ENCODE measurements at regions not wholly inside any gene's neighbourhood (a gene's known extent, or its start where the extent isn't known, plus 50 kb on each side); places are given as distances from the start of the nearest gene placed in this dataset.

- in situ Hi-C loops (cut with HindIII; ENCODE audit: low sequenced_read_pairs): no loop called here
- TF ChIP-seq CTCF (IDR thresholded peaks at IDR 0.05; ENCODE audit: low read depth, low read length, missing control alignments): no peak
- no peak overlapping the region for H3K4me3 ChIP-seq (ENCODE audit: low read depth, low read length)
- DNase-seq (ENCODE audit: low read depth): no peak
Measured at GRCh38 chr13:64417581-64417980, 2812.6 kb downstream of the PCDH9 start.

- DNase-seq (ENCODE audit: low read depth): no peak
- no peak overlapping the region for H3K4me3 ChIP-seq (ENCODE audit: low read depth, low read length)
- no peak for TF ChIP-seq CTCF (IDR thresholded peaks at IDR 0.05; ENCODE audit: low read depth, low read length, missing control alignments)
- in situ Hi-C loops (cut with HindIII; ENCODE audit: low sequenced_read_pairs): no loop called here
Measured at GRCh38 chr13:64414381-64414780, 2815.8 kb downstream of the PCDH9 start.

- in situ Hi-C loops (cut with HindIII; ENCODE audit: low sequenced_read_pairs): no loop called here
- H3K4me3 ChIP-seq (ENCODE audit: low read depth, low read length): no peak overlapping the region
- TF ChIP-seq CTCF (IDR thresholded peaks at IDR 0.05; ENCODE audit: low read depth, low read length, missing control alignments): no peak
- no peak for DNase-seq (ENCODE audit: low read depth)
Measured at GRCh38 chr13:64413529-64413928, 2816.6 kb downstream of the PCDH9 start.

- in situ Hi-C loops (cut with HindIII; ENCODE audit: low sequenced_read_pairs): no loop called here
- no peak overlapping the region for H3K4me3 ChIP-seq (ENCODE audit: low read depth, low read length)
- DNase-seq (ENCODE audit: low read depth): no peak
- TF ChIP-seq CTCF (IDR thresholded peaks at IDR 0.05; ENCODE audit: low read depth, low read length, missing control alignments): no peak
Measured at GRCh38 chr13:64410276-64411053, 2819.7 kb downstream of the PCDH9 start.

GRCh38 chr13:64397701-64398100 is 2832.4 kb downstream of the PCDH9 start:
- in situ Hi-C loops (cut with HindIII; ENCODE audit: low sequenced_read_pairs): no loop called here
- no peak overlapping the region for H3K4me3 ChIP-seq (ENCODE audit: low read depth, low read length)
- no peak for TF ChIP-seq CTCF (IDR thresholded peaks at IDR 0.05; ENCODE audit: low read depth, low read length, missing control alignments)
- DNase-seq (ENCODE audit: low read depth): peak; percentile 18

- H3K4me3 ChIP-seq (ENCODE audit: low read depth, low read length): no peak overlapping the region
- in situ Hi-C loops (cut with HindIII; ENCODE audit: low sequenced_read_pairs): no loop called here
- no peak for DNase-seq (ENCODE audit: low read depth)
- TF ChIP-seq CTCF (IDR thresholded peaks at IDR 0.05; ENCODE audit: low read depth, low read length, missing control alignments): no peak
Measured at GRCh38 chr13:64377606-64378005, 2852.5 kb downstream of the PCDH9 start.
